Type B pancreatic cell (in vitro differentiated cells): ENCODE measurements at regions not wholly inside any gene's neighbourhood (a gene's known extent, or its start where the extent isn't known, plus 50 kb on each side); places are given as distances from the start of the nearest gene placed in this dataset.

Source experiments
- DNase-seq: peaks from one replicate; pipeline ENCODE4 v3.0.0; 2021; ENCODE audit warnings: mixed read lengths; ENCODE audit not compliant: unreplicated experiment; ENCODE audit errors: extremely low spot score
- H3K27ac Mint-ChIP-seq: 2 replicates; pipeline ENCODE4 v1.8.0; 2021; ENCODE audit warnings: mild to moderate bottlenecking, mixed read lengths
- H3K27me3 Mint-ChIP-seq: 2 replicates; pipeline ENCODE4 v1.8.0; 2021; ENCODE audit warnings: mixed read lengths
- H3K36me3 Mint-ChIP-seq: 2 replicates; pipeline ENCODE4 v1.8.0; 2021; ENCODE audit warnings: mixed read lengths
- H3K4me1 Mint-ChIP-seq: one replicate; pipeline ENCODE4 v1.8.0; 2021; ENCODE audit warnings: mixed read lengths; ENCODE audit not compliant: unreplicated experiment
- H3K4me3 Mint-ChIP-seq: 2 replicates; pipeline ENCODE4 v1.8.0; 2021; ENCODE audit warnings: mild to moderate bottlenecking, mixed read lengths
- H3K9me3 Mint-ChIP-seq: 2 replicates; pipeline ENCODE4 v1.8.0; 2021; ENCODE audit warnings: mixed read lengths
- CTCF ChIP-seq: fragments of 200-600 bp; sonication (generic); conservative IDR thresholded peaks from 2 replicates; pipeline ENCODE4 v1.5.0; 2021; ENCODE audit warnings: antibody characterized with exemption, mild to moderate bottlenecking

GRCh38 chr9:633461-633860 is 208.0 kb upstream of the DMRT1 start:
- H3K4me3 Mint-ChIP-seq, result no peak overlapping the region
- DNase-seq, result no peak
- no peak for TF ChIP-seq CTCF
- H3K27me3 Mint-ChIP-seq, result no peaks in the 10 kb centered on the region
- H3K4me1 Mint-ChIP-seq, result peaks cover 25% of the 10 kb centered on the region
- peaks cover 9% of the 10 kb centered on the region for H3K9me3 Mint-ChIP-seq
- no peak overlapping the region for H3K27ac Mint-ChIP-seq
- H3K36me3 Mint-ChIP-seq, result peaks cover 25% of the 10 kb centered on the region

- TF ChIP-seq CTCF, result no peak
- peaks cover 3% of the 10 kb centered on the region for H3K9me3 Mint-ChIP-seq
- peaks cover 6% of the 10 kb centered on the region for H3K4me1 Mint-ChIP-seq
- peak overlapping the region; percentile 55 for H3K27ac Mint-ChIP-seq
- no peak for DNase-seq
- H3K27me3 Mint-ChIP-seq, result no peaks in the 10 kb centered on the region
- H3K36me3 Mint-ChIP-seq, result peaks cover 9% of the 10 kb centered on the region
- H3K4me3 Mint-ChIP-seq, result no peak overlapping the region
These were observed 204.4 kb upstream of the DMRT1 start for GRCh38 chr9:636931-637591.

GRCh38 chr9:638152-638551 is 203.3 kb upstream of the DMRT1 start:
- peaks cover 3% of the 10 kb centered on the region for H3K9me3 Mint-ChIP-seq
- H3K4me1 Mint-ChIP-seq, result peaks cover 10% of the 10 kb centered on the region
- no peaks in the 10 kb centered on the region for H3K27me3 Mint-ChIP-seq
- peaks cover 5% of the 10 kb centered on the region for H3K36me3 Mint-ChIP-seq
- TF ChIP-seq CTCF, result no peak
- no peak overlapping the region for H3K27ac Mint-ChIP-seq
- no peak overlapping the region for H3K4me3 Mint-ChIP-seq
- no peak for DNase-seq

- Mint-ChIP-seq H3K9me3 (no peaks in the 10 kb centered on the region), H3K36me3 (peaks cover 2% of the 10 kb centered on the region), H3K4me3 (no peak overlapping the region), H3K4me1 (peaks cover 10% of the 10 kb centered on the region), H3K27ac (no peak overlapping the region), H3K27me3 (no peaks in the 10 kb centered on the region)
- no peak for DNase-seq
- TF ChIP-seq CTCF, result no peak
These were observed 199.5 kb upstream of the DMRT1 start for GRCh38 chr9:642014-642413.

- Mint-ChIP-seq H3K36me3 (no peaks in the 10 kb centered on the region), H3K27ac (no peak overlapping the region), H3K27me3 (no peaks in the 10 kb centered on the region), H3K4me1 (peaks cover 10% of the 10 kb centered on the region), H3K4me3 (no peak overlapping the region), H3K9me3 (no peaks in the 10 kb centered on the region)
- TF ChIP-seq CTCF, result no peak
- DNase-seq, result no peak
These were observed 197.5 kb upstream of the DMRT1 start for GRCh38 chr9:643966-644365.

- TF ChIP-seq CTCF, result no peak
- Mint-ChIP-seq H3K4me3 (no peak overlapping the region), H3K36me3 (no peaks in the 10 kb centered on the region), H3K4me1 (peaks cover 18% of the 10 kb centered on the region), H3K9me3 (no peaks in the 10 kb centered on the region), H3K27me3 (no peaks in the 10 kb centered on the region), H3K27ac (no peak overlapping the region)
- no peak for DNase-seq
These were observed 194.0 kb upstream of the DMRT1 start for GRCh38 chr9:647522-647921.
